CD4-positive, alpha-beta T cell (primary cell): ENCODE measurements at regions not wholly inside any gene's neighbourhood (a gene's known extent, or its start where the extent isn't known, plus 50 kb on each side); places are given as distances from the start of the nearest gene placed in this dataset.
A peak's percentile ranks its signal among the peaks of the same experiment; 100 is the strongest.

ENCODE experiments used
- ATAC-seq: fragments of 200-7000 bp; cut with Tn5 transposase; one replicate; pipeline ENCODE4 v1.10.0; 2022; ENCODE audit warnings: mild to moderate bottlenecking; ENCODE audit not compliant: poor library complexity
- CTCF ChIA-PET: fragments of 350-600 bp; sonication (Branson Sonifier 250); formaldehyde crosslinking; loops from one replicate; lab custom pipeline; 2021; ENCODE audit warnings: antibody characterized with exemption, inconsistent platforms; lab: Charles Lee
- POLR2A ChIA-PET: fragments of 350-600 bp; sonication (Branson Sonifier 250); formaldehyde crosslinking; loops from one replicate; lab custom pipeline; 2021; ENCODE audit warnings: antibody characterized with exemption, inconsistent platforms; lab: Charles Lee
- DNase-seq, 14 experiments: peaks; one replicate each; pipeline ENCODE4 v3.0.0-alpha.2; 2013 to 2020; ENCODE audit warnings: mixed read lengths in 2 of 14
- H3K27ac ChIP-seq, 2 donors: one replicate each; pipeline versions ENCODE4 v1.5.1 to v1.7.0; 2013; ENCODE audit warnings: low read length in 2 of 2, low read depth in 1 of 2, mild to moderate bottlenecking in 1 of 2
- H3K27me3 ChIP-seq, 2 experiments: 1 replicate in 1 of 2; 2 replicates in 1 of 2; pipeline versions ENCODE4 v1.6.1 to v1.7.0; 2013; ENCODE audit warnings: low read length in 2 of 2, control low read depth in 1 of 2, mild to moderate bottlenecking in 1 of 2, moderate library complexity in 1 of 2; ENCODE audit not compliant: insufficient read depth in 2 of 2, control insufficient read depth in 1 of 2
- H3K36me3 ChIP-seq: one replicate; pipeline ENCODE4 v1.6.1; 2013; ENCODE audit warnings: low read length, control low read depth; ENCODE audit not compliant: insufficient read depth
- H3K4me1 ChIP-seq: one replicate; pipeline ENCODE4 v1.6.1; 2013; ENCODE audit warnings: low read length, control low read depth; ENCODE audit not compliant: insufficient read depth
- H3K4me3 ChIP-seq: one replicate; pipeline ENCODE4 v1.5.1; 2013; ENCODE audit warnings: mild to moderate bottlenecking, low read length, moderate library complexity
- H3K9me3 ChIP-seq, 2 experiments: 1 replicate in 1 of 2; 2 replicates in 1 of 2; pipeline versions ENCODE4 v1.6.1 to v1.7.0; 2013; ENCODE audit warnings: low read length in 2 of 2, mild to moderate bottlenecking in 2 of 2, control low read depth in 1 of 2, moderate library complexity in 1 of 2; ENCODE audit not compliant: control insufficient read depth in 1 of 2, insufficient read depth in 1 of 2
- H3K27ac Mint-ChIP-seq: one replicate; pipeline ENCODE4 v1.8.0; 2020; ENCODE audit warnings: mixed read lengths
- H3K27me3 Mint-ChIP-seq: one replicate; pipeline ENCODE4 v1.8.0; 2021; ENCODE audit warnings: mixed read lengths
- H3K36me3 Mint-ChIP-seq: one replicate; pipeline ENCODE4 v1.8.0; 2021; ENCODE audit warnings: low read depth, mixed read lengths
- H3K4me1 Mint-ChIP-seq: one replicate; pipeline ENCODE4 v1.8.0; 2021; ENCODE audit warnings: low read depth, mixed read lengths
- H3K4me3 Mint-ChIP-seq: one replicate; pipeline ENCODE4 v1.8.0; 2020; ENCODE audit warnings: mild to moderate bottlenecking, mixed read lengths
- H3K9me3 Mint-ChIP-seq: one replicate; pipeline ENCODE4 v1.8.0; 2020; ENCODE audit warnings: mixed read lengths
- intact Hi-C, 2 experiments: fragments of 100-400 bp; cut with DNase I in 1 of 2; cut with micrococcal nuclease in 1 of 2; formaldehyde crosslinking; loops; one replicate each; pipeline versions ENCODE4 v1.15.1 to v1.9.0; 2023 to 2025; cut with DNase I, micrococcal nuclease
- TF ChIP-seq, protein P1 (sequence below): fragments of 200-600 bp; IDR thresholded peaks from one replicate; pipeline ENCODE4 v1.8.0; 2022; ENCODE audit warnings: antibody characterized with exemption, mild to moderate bottlenecking

DNA sequence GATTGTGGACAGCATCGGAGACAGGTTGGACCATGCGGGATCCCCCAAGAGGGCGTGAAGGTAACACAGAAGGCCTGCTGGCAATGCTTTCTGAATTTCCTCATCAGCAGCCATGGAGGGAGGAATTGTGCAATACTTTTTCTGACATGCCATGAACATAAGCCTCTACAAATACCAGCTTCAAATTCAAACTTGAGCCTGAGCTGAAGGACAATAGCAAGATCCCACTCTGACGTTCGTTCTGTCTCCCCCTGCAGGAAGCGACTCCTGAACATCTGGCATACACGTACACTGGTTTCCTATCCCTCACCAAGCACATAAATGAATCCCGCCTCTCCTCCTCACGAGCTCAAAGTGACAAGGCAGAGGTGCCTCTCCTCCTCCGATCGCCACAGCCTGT, 312.2 kb downstream of the BRD1 start:
- ATAC-seq = no peak
- ChIA-PET POLR2A (no interaction called here), CTCF (no interaction called here)
- peaks cover 5 to 14% of the 10 kb centered on the region in 2 experiments for H3K9me3 ChIP-seq
- TF ChIP-seq, protein P1, sequence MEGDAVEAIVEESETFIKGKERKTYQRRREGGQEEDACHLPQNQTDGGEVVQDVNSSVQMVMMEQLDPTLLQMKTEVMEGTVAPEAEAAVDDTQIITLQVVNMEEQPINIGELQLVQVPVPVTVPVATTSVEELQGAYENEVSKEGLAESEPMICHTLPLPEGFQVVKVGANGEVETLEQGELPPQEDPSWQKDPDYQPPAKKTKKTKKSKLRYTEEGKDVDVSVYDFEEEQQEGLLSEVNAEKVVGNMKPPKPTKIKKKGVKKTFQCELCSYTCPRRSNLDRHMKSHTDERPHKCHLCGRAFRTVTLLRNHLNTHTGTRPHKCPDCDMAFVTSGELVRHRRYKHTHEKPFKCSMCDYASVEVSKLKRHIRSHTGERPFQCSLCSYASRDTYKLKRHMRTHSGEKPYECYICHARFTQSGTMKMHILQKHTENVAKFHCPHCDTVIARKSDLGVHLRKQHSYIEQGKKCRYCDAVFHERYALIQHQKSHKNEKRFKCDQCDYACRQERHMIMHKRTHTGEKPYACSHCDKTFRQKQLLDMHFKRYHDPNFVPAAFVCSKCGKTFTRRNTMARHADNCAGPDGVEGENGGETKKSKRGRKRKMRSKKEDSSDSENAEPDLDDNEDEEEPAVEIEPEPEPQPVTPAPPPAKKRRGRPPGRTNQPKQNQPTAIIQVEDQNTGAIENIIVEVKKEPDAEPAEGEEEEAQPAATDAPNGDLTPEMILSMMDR = no peak
- Mint-ChIP-seq H3K4me3 (no peak overlapping the region), H3K9me3 (peaks cover 12% of the 10 kb centered on the region), H3K27ac (no peak overlapping the region), H3K27me3 (no peaks in the 10 kb centered on the region), H3K36me3 (peaks cover 29% of the 10 kb centered on the region), H3K4me1 (peaks cover 21% of the 10 kb centered on the region)
- no peak overlapping the region for H3K27ac ChIP-seq
- DNase-seq = no peak
- H3K4me3 ChIP-seq = no peak overlapping the region
- intact Hi-C loops = no loop called here
- H3K27me3 ChIP-seq = no peaks in the 10 kb centered on the region
- H3K4me1 ChIP-seq = peaks cover 11% of the 10 kb centered on the region
- H3K36me3 ChIP-seq = no peaks in the 10 kb centered on the region

- Mint-ChIP-seq H3K9me3 (peaks cover 12% of the 10 kb centered on the region), H3K27ac (no peak overlapping the region), H3K36me3 (peaks cover 37% of the 10 kb centered on the region), H3K4me1 (peaks cover 21% of the 10 kb centered on the region), H3K4me3 (no peak overlapping the region), H3K27me3 (no peaks in the 10 kb centered on the region)
- H3K4me3 ChIP-seq = no peak overlapping the region
- peaks cover 5 to 18% of the 10 kb centered on the region in 2 experiments for H3K9me3 ChIP-seq
- H3K27ac ChIP-seq = no peak overlapping the region
- ChIA-PET CTCF (no interaction called here), POLR2A (no interaction called here)
- intact Hi-C loops = no loop called here
- DNase-seq (no peak), ATAC-seq (no peak)
- TF ChIP-seq, protein P1 = no peak
- H3K36me3 ChIP-seq = no peaks in the 10 kb centered on the region
- no peaks in the 10 kb centered on the region for H3K27me3 ChIP-seq
- H3K4me1 ChIP-seq = peaks cover 11% of the 10 kb centered on the region
Observed at GRCh38 chr22:49514641-49515040, 313.0 kb downstream of the BRD1 start.

- ChIA-PET CTCF (no interaction called here), POLR2A (no interaction called here)
- Histone ChIP-seq H3K4me3 (no peak overlapping the region), H3K4me1 (peaks cover 11% of the 10 kb centered on the region), H3K36me3 (no peaks in the 10 kb centered on the region), H3K27ac (no peak overlapping the region), H3K27me3 (no peaks in the 10 kb centered on the region), H3K9me3 (peaks cover 7 to 18% of the 10 kb centered on the region in 2 experiments)
- Mint-ChIP-seq H3K9me3 (peaks cover 12% of the 10 kb centered on the region), H3K4me1 (peaks cover 21% of the 10 kb centered on the region), H3K4me3 (no peak overlapping the region), H3K27ac (peak overlapping the region; percentile 52), H3K27me3 (no peaks in the 10 kb centered on the region), H3K36me3 (peaks cover 41% of the 10 kb centered on the region)
- intact Hi-C loops = no loop called here
- ATAC-seq (no peak), DNase-seq (no peak)
- TF ChIP-seq, protein P1 = no peak
Observed at GRCh38 chr22:49514211-49514610, 313.5 kb downstream of the BRD1 start.
